Natural killer cell (primary cell): ENCODE measurements at regions not wholly inside any gene's neighbourhood (a gene's known extent, or its start where the extent isn't known, plus 50 kb on each side); places are given as distances from the start of the nearest gene placed in this dataset.
A peak's percentile ranks its signal among the peaks of the same experiment; 100 is the strongest.

Experiments used
- ATAC-seq, 3 donors: fragments of 150-1000 bp in 2 of 3; fragments of 200-7000 bp in 1 of 3; cut with Tn5 transposase; 1 replicate in 1 of 3; 2 replicates in 2 of 3; pipeline ENCODE4 v1.10.0; 2021; ENCODE audit warnings: mild to moderate bottlenecking in 2 of 3, moderate library complexity in 2 of 3
- DNase-seq, 2 donors: peaks; one replicate each; pipeline versions ENCODE4 v3.0.0 to v3.0.0-alpha.2; 2013 to 2021; ENCODE audit warnings: mixed read lengths in 1 of 2
- H3K27ac ChIP-seq: one replicate; pipeline ENCODE4 v1.5.1; 2013; ENCODE audit warnings: mild to moderate bottlenecking, low read length
- H3K27me3 ChIP-seq: one replicate; pipeline ENCODE4 v1.6.1; 2013; ENCODE audit warnings: low read length; ENCODE audit not compliant: control insufficient read depth, insufficient read depth
- H3K36me3 ChIP-seq: one replicate; pipeline ENCODE4 v1.6.1; 2013; ENCODE audit warnings: low read length; ENCODE audit not compliant: control insufficient read depth, insufficient read depth
- H3K4me1 ChIP-seq: one replicate; pipeline ENCODE4 v1.6.1; 2013; ENCODE audit warnings: low read length; ENCODE audit not compliant: control insufficient read depth, insufficient read depth
- H3K4me3 ChIP-seq: one replicate; pipeline ENCODE4 v1.5.1; 2013; ENCODE audit warnings: low read length
- H3K9me3 ChIP-seq: one replicate; pipeline ENCODE4 v1.6.1; 2013; ENCODE audit warnings: low read length; ENCODE audit not compliant: control insufficient read depth, insufficient read depth
- H3K27ac Mint-ChIP-seq, 2 donors: one replicate each; pipeline ENCODE4 v1.8.0; 2022; ENCODE audit warnings: mild to moderate bottlenecking in 2 of 2, mixed read lengths in 2 of 2, moderate library complexity in 1 of 2
- H3K27me3 Mint-ChIP-seq, 2 donors: one replicate each; pipeline ENCODE4 v1.8.0; 2022; ENCODE audit warnings: low read depth in 2 of 2, mixed read lengths in 2 of 2
- H3K36me3 Mint-ChIP-seq: one replicate; pipeline ENCODE4 v1.8.0; 2022; ENCODE audit warnings: mixed read lengths
- H3K4me1 Mint-ChIP-seq, 2 donors: one replicate each; pipeline ENCODE4 v1.8.0; 2022; ENCODE audit warnings: mixed read lengths in 2 of 2
- H3K4me3 Mint-ChIP-seq: one replicate; pipeline ENCODE4 v1.8.0; 2022; ENCODE audit warnings: mild to moderate bottlenecking, moderate library complexity, mixed read lengths
- H3K9me3 Mint-ChIP-seq, 2 donors: one replicate each; pipeline ENCODE4 v1.8.0; 2022; ENCODE audit warnings: mixed read lengths in 2 of 2
- WGBS: methylation state at CpG from one replicate; pipeline ENCODE4 v1.1.7; 2013; ENCODE audit warnings: missing lambda C conversion rate; ENCODE audit not compliant: insufficient coverage; 5-methylcytosine and 5-hydroxymethylcytosine counted together
- intact Hi-C: fragments of 100-400 bp; cut with micrococcal nuclease; formaldehyde crosslinking; loops from one replicate; pipeline ENCODE4 v1.14.2; 2022
- TF ChIP-seq, protein P1 (sequence below): fragments of 200-600 bp; IDR thresholded peaks from one replicate; pipeline ENCODE4 v1.8.0; 2022; ENCODE audit warnings: antibody characterized with exemption

- no peak overlapping the region for H3K4me3 ChIP-seq
- no peak overlapping the region for H3K4me3 Mint-ChIP-seq
- WGBS, result 41% methylated on average over 26 of the region's 27 CpGs
- H3K27ac ChIP-seq, result no peak overlapping the region
- H3K36me3 ChIP-seq, result no peaks in the 10 kb centered on the region
- no peaks in the 10 kb centered on the region for H3K9me3 Mint-ChIP-seq
- peaks cover 5 to 6% of the 10 kb centered on the region in 2 donors for H3K27me3 Mint-ChIP-seq
- DNase-seq, result peak in 1 of 2 donors; percentile 53
- H3K27me3 ChIP-seq, result no peaks in the 10 kb centered on the region
- no peak for ATAC-seq
- H3K36me3 Mint-ChIP-seq, result no peaks in the 10 kb centered on the region
- TF ChIP-seq, protein P1, sequence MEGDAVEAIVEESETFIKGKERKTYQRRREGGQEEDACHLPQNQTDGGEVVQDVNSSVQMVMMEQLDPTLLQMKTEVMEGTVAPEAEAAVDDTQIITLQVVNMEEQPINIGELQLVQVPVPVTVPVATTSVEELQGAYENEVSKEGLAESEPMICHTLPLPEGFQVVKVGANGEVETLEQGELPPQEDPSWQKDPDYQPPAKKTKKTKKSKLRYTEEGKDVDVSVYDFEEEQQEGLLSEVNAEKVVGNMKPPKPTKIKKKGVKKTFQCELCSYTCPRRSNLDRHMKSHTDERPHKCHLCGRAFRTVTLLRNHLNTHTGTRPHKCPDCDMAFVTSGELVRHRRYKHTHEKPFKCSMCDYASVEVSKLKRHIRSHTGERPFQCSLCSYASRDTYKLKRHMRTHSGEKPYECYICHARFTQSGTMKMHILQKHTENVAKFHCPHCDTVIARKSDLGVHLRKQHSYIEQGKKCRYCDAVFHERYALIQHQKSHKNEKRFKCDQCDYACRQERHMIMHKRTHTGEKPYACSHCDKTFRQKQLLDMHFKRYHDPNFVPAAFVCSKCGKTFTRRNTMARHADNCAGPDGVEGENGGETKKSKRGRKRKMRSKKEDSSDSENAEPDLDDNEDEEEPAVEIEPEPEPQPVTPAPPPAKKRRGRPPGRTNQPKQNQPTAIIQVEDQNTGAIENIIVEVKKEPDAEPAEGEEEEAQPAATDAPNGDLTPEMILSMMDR, result no peak
- no peaks in the 10 kb centered on the region for H3K4me1 Mint-ChIP-seq
- no peak overlapping the region for H3K27ac Mint-ChIP-seq
- no peaks in the 10 kb centered on the region for H3K4me1 ChIP-seq
- intact Hi-C loops, result no loop called here
- no peaks in the 10 kb centered on the region for H3K9me3 ChIP-seq
These were observed 96.3 kb upstream of the NOCT start for GRCh38 chr4:138919094-138919936.

GRCh38 chr4:138918169-138918869 lies 97.3 kb upstream of the NOCT start:
- Mint-ChIP-seq H3K36me3 (no peaks in the 10 kb centered on the region), H3K4me3 (no peak overlapping the region), H3K27me3 (peaks cover 5 to 6% of the 10 kb centered on the region in 2 donors), H3K27ac (no peak overlapping the region), H3K4me1 (no peaks in the 10 kb centered on the region), H3K9me3 (no peaks in the 10 kb centered on the region)
- Histone ChIP-seq H3K4me1 (no peaks in the 10 kb centered on the region), H3K27ac (no peak overlapping the region), H3K36me3 (no peaks in the 10 kb centered on the region), H3K4me3 (no peak overlapping the region), H3K9me3 (no peaks in the 10 kb centered on the region), H3K27me3 (no peaks in the 10 kb centered on the region)
- TF ChIP-seq, protein P1, result no peak
- intact Hi-C loops, result no loop called here
- no peak for ATAC-seq
- DNase-seq, result no peak
- 89% methylated on average over 14 of the region's 15 CpGs for WGBS

DNA sequence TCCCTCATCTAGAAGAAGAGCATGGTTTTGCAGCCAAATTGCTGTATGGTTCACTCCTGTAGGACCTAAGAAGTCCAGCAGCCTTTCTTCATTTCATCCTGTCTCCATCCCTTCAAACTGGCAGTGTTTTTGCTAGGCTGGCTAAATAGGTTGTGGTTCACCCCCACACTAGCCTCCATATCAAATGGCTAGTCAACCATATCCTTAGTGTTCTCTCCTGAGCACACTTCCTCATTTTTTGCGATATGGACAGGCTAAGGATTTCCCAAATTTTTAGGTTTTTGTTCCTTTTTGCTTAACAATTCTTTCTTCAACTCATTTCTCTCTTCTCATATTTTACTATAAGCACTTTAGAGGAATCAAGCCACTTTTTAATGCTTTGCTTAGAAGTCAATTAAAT lies 98.8 kb upstream of the NOCT start:
- Mint-ChIP-seq H3K27ac (no peak overlapping the region), H3K36me3 (no peaks in the 10 kb centered on the region), H3K4me3 (no peak overlapping the region), H3K9me3 (no peaks in the 10 kb centered on the region), H3K27me3 (peaks cover 5 to 6% of the 10 kb centered on the region in 2 donors), H3K4me1 (no peaks in the 10 kb centered on the region)
- intact Hi-C loops, result no loop called here
- Histone ChIP-seq H3K9me3 (no peaks in the 10 kb centered on the region), H3K27me3 (no peaks in the 10 kb centered on the region), H3K36me3 (no peaks in the 10 kb centered on the region), H3K27ac (no peak overlapping the region), H3K4me1 (no peaks in the 10 kb centered on the region), H3K4me3 (no peak overlapping the region)
- DNase-seq (no peak), ATAC-seq (no peak)
- TF ChIP-seq, protein P1, result no peak
- WGBS, result 71% methylated on average over 1 of the region's 1 CpG
